Activated T-helper 2 cell treated with anti-CD3 and anti-CD28 coated beads, Interferon-gamma antibody, Interleukin-2, Interleukin-4, amounts not matched to agents 10 μg/mL and 5 μg/mL and 100 μg/mL, durations not matched to agents 14 hours and 24 hours and 36 hours (primary cell): ENCODE measurements at regions not wholly inside any gene's neighbourhood (a gene's known extent, or its start where the extent isn't known, plus 50 kb on each side); places are given as distances from the start of the nearest gene placed in this dataset.

Experiments
- DNase-seq: peaks from one replicate; pipeline ENCODE4 v3.0.0; 2021; ENCODE audit warnings: low spot score
- H3K27ac Mint-ChIP-seq: one replicate; pipeline ENCODE4 v1.8.0; 2021; ENCODE audit warnings: mixed read lengths
- H3K27me3 Mint-ChIP-seq: one replicate; pipeline ENCODE4 v1.8.0; 2021; ENCODE audit warnings: low read depth, mixed read lengths
- H3K36me3 Mint-ChIP-seq: one replicate; pipeline ENCODE4 v1.8.0; 2021; ENCODE audit warnings: low read depth, mixed read lengths
- H3K4me1 Mint-ChIP-seq: one replicate; pipeline ENCODE4 v1.8.0; 2021; ENCODE audit warnings: low read depth, mixed read lengths
- H3K4me3 Mint-ChIP-seq: one replicate; pipeline ENCODE4 v1.8.0; 2021; ENCODE audit warnings: low read depth, mild to moderate bottlenecking, moderate library complexity, mixed read lengths
- H3K9me3 Mint-ChIP-seq: one replicate; pipeline ENCODE4 v1.8.0; 2021; ENCODE audit warnings: mixed read lengths
- intact Hi-C: fragments of 100-400 bp; cut with micrococcal nuclease; formaldehyde crosslinking; loops from one replicate; pipeline ENCODE4 v1.15.1; 2023

GRCh38 chr22:48366591-48366990 lies 1461.1 kb downstream of the BRD1 start:
- no peaks in the 10 kb centered on the region for H3K9me3 Mint-ChIP-seq
- H3K27me3 Mint-ChIP-seq, result no peaks in the 10 kb centered on the region
- H3K4me3 Mint-ChIP-seq, result no peak overlapping the region
- intact Hi-C loops, result no loop called here
- DNase-seq, result no peak
- H3K27ac Mint-ChIP-seq, result no peak overlapping the region
- H3K4me1 Mint-ChIP-seq, result no peaks in the 10 kb centered on the region
- H3K36me3 Mint-ChIP-seq, result no peaks in the 10 kb centered on the region

- intact Hi-C loops, result no loop called here
Measured at GRCh38 chr22:48366056-48366455, 1461.6 kb downstream of the BRD1 start.

GRCh38 chr22:48365386-48365785 lies 1462.3 kb downstream of the BRD1 start:
- Mint-ChIP-seq H3K4me1 (no peaks in the 10 kb centered on the region), H3K9me3 (no peaks in the 10 kb centered on the region), H3K27me3 (no peaks in the 10 kb centered on the region), H3K27ac (no peak overlapping the region), H3K4me3 (no peak overlapping the region), H3K36me3 (no peaks in the 10 kb centered on the region)
- intact Hi-C loops, result no loop called here
- no peak for DNase-seq

More at GRCh38 chr22:48366056-48366455, 1461.6 kb downstream of the BRD1 start:
- DNase-seq, result no peak
- H3K4me1 Mint-ChIP-seq, result no peaks in the 10 kb centered on the region
- H3K27me3 Mint-ChIP-seq, result no peaks in the 10 kb centered on the region
- no peaks in the 10 kb centered on the region for H3K36me3 Mint-ChIP-seq
- no peak overlapping the region for H3K4me3 Mint-ChIP-seq
- no peak overlapping the region for H3K27ac Mint-ChIP-seq
- no peaks in the 10 kb centered on the region for H3K9me3 Mint-ChIP-seq

- DNase-seq, result no peak
Measured at GRCh38 chr22:48362721-48363404, 1464.8 kb downstream of the BRD1 start.

GRCh38 chr22:48361099-48361639 lies 1466.5 kb downstream of the BRD1 start:
- no peaks in the 10 kb centered on the region for H3K27me3 Mint-ChIP-seq
- intact Hi-C loops, result no loop called here
- H3K9me3 Mint-ChIP-seq, result no peaks in the 10 kb centered on the region
- H3K4me1 Mint-ChIP-seq, result no peaks in the 10 kb centered on the region
- H3K27ac Mint-ChIP-seq, result no peak overlapping the region
- H3K36me3 Mint-ChIP-seq, result no peaks in the 10 kb centered on the region
- no peak overlapping the region for H3K4me3 Mint-ChIP-seq
- no peak for DNase-seq

More at GRCh38 chr22:48362721-48363404, 1464.8 kb downstream of the BRD1 start:
- Mint-ChIP-seq H3K27me3 (no peaks in the 10 kb centered on the region), H3K4me1 (no peaks in the 10 kb centered on the region), H3K4me3 (no peak overlapping the region), H3K27ac (no peak overlapping the region), H3K9me3 (no peaks in the 10 kb centered on the region), H3K36me3 (no peaks in the 10 kb centered on the region)
- intact Hi-C loops, result no loop called here

GRCh38 chr22:48359613-48359965 lies 1468.1 kb downstream of the BRD1 start:
- Mint-ChIP-seq H3K36me3 (no peaks in the 10 kb centered on the region), H3K4me1 (no peaks in the 10 kb centered on the region), H3K9me3 (no peaks in the 10 kb centered on the region), H3K27me3 (no peaks in the 10 kb centered on the region), H3K27ac (no peak overlapping the region), H3K4me3 (no peak overlapping the region)
- intact Hi-C loops, result no loop called here
- no peak for DNase-seq

GRCh38 chr22:48358886-48359612 lies 1468.6 kb downstream of the BRD1 start:
- H3K27me3 Mint-ChIP-seq, result no peaks in the 10 kb centered on the region
- intact Hi-C loops, result no loop called here
- H3K36me3 Mint-ChIP-seq, result no peaks in the 10 kb centered on the region
- no peaks in the 10 kb centered on the region for H3K4me1 Mint-ChIP-seq
- no peak overlapping the region for H3K27ac Mint-ChIP-seq
- no peak overlapping the region for H3K4me3 Mint-ChIP-seq
- H3K9me3 Mint-ChIP-seq, result no peaks in the 10 kb centered on the region
- DNase-seq, result no peak

GRCh38 chr22:48357961-48358360 lies 1469.7 kb downstream of the BRD1 start:
- no peaks in the 10 kb centered on the region for H3K9me3 Mint-ChIP-seq
- H3K36me3 Mint-ChIP-seq, result no peaks in the 10 kb centered on the region
- intact Hi-C loops, result no loop called here
- no peaks in the 10 kb centered on the region for H3K27me3 Mint-ChIP-seq
- no peak overlapping the region for H3K4me3 Mint-ChIP-seq
- no peak overlapping the region for H3K27ac Mint-ChIP-seq
- no peak for DNase-seq
- no peaks in the 10 kb centered on the region for H3K4me1 Mint-ChIP-seq

GRCh38 chr22:48357196-48357595 lies 1470.5 kb downstream of the BRD1 start:
- Mint-ChIP-seq H3K4me1 (no peaks in the 10 kb centered on the region), H3K9me3 (no peaks in the 10 kb centered on the region), H3K27ac (no peak overlapping the region), H3K36me3 (no peaks in the 10 kb centered on the region), H3K27me3 (no peaks in the 10 kb centered on the region), H3K4me3 (no peak overlapping the region)
- no peak for DNase-seq
- intact Hi-C loops, result no loop called here

- H3K27me3 Mint-ChIP-seq, result no peaks in the 10 kb centered on the region
- no peaks in the 10 kb centered on the region for H3K36me3 Mint-ChIP-seq
- H3K4me3 Mint-ChIP-seq, result no peak overlapping the region
- H3K9me3 Mint-ChIP-seq, result no peaks in the 10 kb centered on the region
- no peak for DNase-seq
- intact Hi-C loops, result no loop called here
- H3K4me1 Mint-ChIP-seq, result no peaks in the 10 kb centered on the region
- H3K27ac Mint-ChIP-seq, result no peak overlapping the region
Measured at GRCh38 chr22:48356731-48357130, 1470.9 kb downstream of the BRD1 start.

GRCh38 chr22:48354096-48354495 lies 1473.6 kb downstream of the BRD1 start:
- no peaks in the 10 kb centered on the region for H3K9me3 Mint-ChIP-seq
- H3K27ac Mint-ChIP-seq, result no peak overlapping the region
- intact Hi-C loops, result no loop called here
- no peak for DNase-seq
- H3K36me3 Mint-ChIP-seq, result no peaks in the 10 kb centered on the region
- no peaks in the 10 kb centered on the region for H3K4me1 Mint-ChIP-seq
- no peak overlapping the region for H3K4me3 Mint-ChIP-seq
- H3K27me3 Mint-ChIP-seq, result no peaks in the 10 kb centered on the region

- Mint-ChIP-seq H3K36me3 (no peaks in the 10 kb centered on the region), H3K4me3 (no peak overlapping the region), H3K9me3 (no peaks in the 10 kb centered on the region), H3K27me3 (no peaks in the 10 kb centered on the region), H3K4me1 (no peaks in the 10 kb centered on the region), H3K27ac (no peak overlapping the region)
- no peak for DNase-seq
- intact Hi-C loops, result no loop called here
Measured at GRCh38 chr22:48353116-48353947, 1474.3 kb downstream of the BRD1 start.
